ENCODE measurements at regions not wholly inside any gene's neighbourhood (a gene's known extent, or its start where the extent isn't known, plus 50 kb on each side); places are given as distances from the start of the nearest gene placed in this dataset.

- Histone ChIP-seq H2AK5ac (ENCODE audit: low read length, severe bottlenecking) (no peak overlapping the region), H3K27me3 (ENCODE audit: control insufficient read depth in 1 of 2, insufficient read depth in 1 of 2, low read length in 2 of 2) (no peaks in the 10 kb centered on the region), H2AFZ (ENCODE audit: low read depth, low read length) (no peak overlapping the region), H3K9me3 (ENCODE audit: control insufficient read depth, low read length) (no peaks in the 10 kb centered on the region), H3K4ac (ENCODE audit: low read depth in 1 of 2, low read length in 2 of 2) (no peak overlapping the region), H2BK120ac (ENCODE audit: low read depth, low read length) (no peak overlapping the region), H2BK5ac (ENCODE audit: low read depth, low read length, poor library complexity, severe bottlenecking) (no peak overlapping the region), H3K36me3 (ENCODE audit: control insufficient read depth in 1 of 2, insufficient read depth in 2 of 2, low read depth in 1 of 2, low read length in 2 of 2) (no peaks in the 10 kb centered on the region), H3K14ac (ENCODE audit: low read length in 2 of 2) (no peak overlapping the region), H3K23ac (ENCODE audit: low read length in 2 of 2) (no peak overlapping the region), H3K27ac (ENCODE audit: low read length, poor library complexity, severe bottlenecking) (no peak overlapping the region), H3K79me1 (replicated peaks; ENCODE audit: low read length, poor library complexity, severe bottlenecking) (no peaks in the 10 kb centered on the region), H2BK12ac (ENCODE audit: low read length in 2 of 2) (peak overlapping the region in 1 of 2 experiments; percentile 60), H4K8ac (ENCODE audit: low read length) (no peak overlapping the region), H4K91ac (ENCODE audit: low read length) (peak overlapping the region; percentile 50), H3K9ac (ENCODE audit: low read length) (no peak overlapping the region), H3K4me3 (ENCODE audit: insufficient read depth in 1 of 2, low read depth in 1 of 2, low read length in 2 of 2) (no peak overlapping the region), H2BK15ac (ENCODE audit: low read depth, poor library complexity, severe bottlenecking) (no peak overlapping the region), H3K4me2 (ENCODE audit: low read length, poor library complexity, severe bottlenecking) (no peak overlapping the region), H3K4me1 (ENCODE audit: control insufficient read depth, insufficient read depth, low read depth, low read length) (peaks cover 5% of the 10 kb centered on the region), H3K18ac (ENCODE audit: low read depth in 1 of 2, low read length in 2 of 2) (no peak overlapping the region)
- peak; percentile 15 for DNase-seq
- 76% methylated on average over 9 of the region's 9 CpGs for WGBS
Measured at GRCh38 chr2:47724221-47724981, 58.5 kb upstream of the MSH6 start.

- no peak overlapping the region for H3K14ac ChIP-seq (ENCODE audit: low read length in 2 of 2)
- no peak overlapping the region for H4K8ac ChIP-seq (ENCODE audit: low read length)
- no peak overlapping the region for H2BK120ac ChIP-seq (ENCODE audit: low read depth, low read length)
- H3K23ac ChIP-seq (ENCODE audit: low read length in 2 of 2) = no peak overlapping the region
- peak overlapping the region in 1 of 2 experiments; percentile 52 for H3K18ac ChIP-seq (ENCODE audit: low read depth in 1 of 2, low read length in 2 of 2)
- H3K36me3 ChIP-seq (ENCODE audit: control insufficient read depth in 1 of 2, insufficient read depth in 2 of 2, low read depth in 1 of 2, low read length in 2 of 2) = no peaks in the 10 kb centered on the region
- peak overlapping the region in 1 of 2 experiments; percentile 37 for H3K4ac ChIP-seq (ENCODE audit: low read depth in 1 of 2, low read length in 2 of 2)
- no peak overlapping the region for H3K4me2 ChIP-seq (ENCODE audit: low read length, poor library complexity, severe bottlenecking)
- WGBS = 95% methylated on average over 8 of the region's 8 CpGs
- H3K27ac ChIP-seq (ENCODE audit: low read length, poor library complexity, severe bottlenecking) = no peak overlapping the region
- H3K27me3 ChIP-seq (ENCODE audit: control insufficient read depth in 1 of 2, insufficient read depth in 1 of 2, low read length in 2 of 2) = no peaks in the 10 kb centered on the region
- H3K9me3 ChIP-seq (ENCODE audit: control insufficient read depth, low read length) = no peaks in the 10 kb centered on the region
- no peak overlapping the region for H3K4me3 ChIP-seq (ENCODE audit: insufficient read depth in 1 of 2, low read depth in 1 of 2, low read length in 2 of 2)
- no peak overlapping the region for H2AFZ ChIP-seq (ENCODE audit: low read depth, low read length)
- DNase-seq = no peak
- H2BK12ac ChIP-seq (ENCODE audit: low read length in 2 of 2) = peak overlapping the region; percentile 31 to 50
- H2BK5ac ChIP-seq (ENCODE audit: low read depth, low read length, poor library complexity, severe bottlenecking) = no peak overlapping the region
- no peak overlapping the region for H3K9ac ChIP-seq (ENCODE audit: low read length)
- no peaks in the 10 kb centered on the region for H3K79me1 ChIP-seq (replicated peaks; ENCODE audit: low read length, poor library complexity, severe bottlenecking)
- H2BK15ac ChIP-seq (ENCODE audit: low read depth, poor library complexity, severe bottlenecking) = no peak overlapping the region
- H2AK5ac ChIP-seq (ENCODE audit: low read length, severe bottlenecking) = no peak overlapping the region
- peaks cover 5% of the 10 kb centered on the region for H3K4me1 ChIP-seq (ENCODE audit: control insufficient read depth, insufficient read depth, low read depth, low read length)
- no peak overlapping the region for H4K91ac ChIP-seq (ENCODE audit: low read length)
Measured at GRCh38 chr2:47721296-47721695, 61.6 kb upstream of the MSH6 start.

DNA sequence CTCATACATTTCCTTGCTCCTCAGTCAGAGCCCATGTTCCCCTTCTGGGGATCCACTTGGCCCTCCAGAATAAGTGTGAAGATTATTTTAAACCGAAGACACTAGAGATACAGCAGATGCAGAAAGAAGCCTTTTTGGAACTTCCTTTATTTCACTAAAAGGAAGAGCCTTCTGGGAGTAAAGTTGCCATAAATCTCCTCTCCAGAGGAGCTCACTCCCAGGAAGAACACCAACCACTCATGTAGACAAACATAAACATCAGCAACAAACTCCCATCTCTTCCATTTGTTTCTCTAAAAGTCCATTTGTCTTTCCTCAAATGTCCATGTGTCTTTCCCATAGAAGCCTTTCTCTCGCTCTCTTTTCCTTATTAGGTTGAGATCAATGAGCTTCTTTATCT lies 62.4 kb upstream of the MSH6 start:
- Histone ChIP-seq H3K79me1 (replicated peaks; ENCODE audit: low read length, poor library complexity, severe bottlenecking) (no peaks in the 10 kb centered on the region), H3K4me3 (ENCODE audit: insufficient read depth in 1 of 2, low read depth in 1 of 2, low read length in 2 of 2) (no peak overlapping the region), H2BK5ac (ENCODE audit: low read depth, low read length, poor library complexity, severe bottlenecking) (no peak overlapping the region), H2BK120ac (ENCODE audit: low read depth, low read length) (no peak overlapping the region), H3K4ac (ENCODE audit: low read depth in 1 of 2, low read length in 2 of 2) (no peak overlapping the region), H2AFZ (ENCODE audit: low read depth, low read length) (no peak overlapping the region), H3K9me3 (ENCODE audit: control insufficient read depth, low read length) (no peaks in the 10 kb centered on the region), H3K36me3 (ENCODE audit: control insufficient read depth in 1 of 2, insufficient read depth in 2 of 2, low read depth in 1 of 2, low read length in 2 of 2) (no peaks in the 10 kb centered on the region), H3K9ac (ENCODE audit: low read length) (no peak overlapping the region), H4K8ac (ENCODE audit: low read length) (no peak overlapping the region), H3K18ac (ENCODE audit: low read depth in 1 of 2, low read length in 2 of 2) (no peak overlapping the region), H3K23ac (ENCODE audit: low read length in 2 of 2) (no peak overlapping the region), H3K27me3 (ENCODE audit: control insufficient read depth in 1 of 2, insufficient read depth in 1 of 2, low read length in 2 of 2) (no peaks in the 10 kb centered on the region), H3K4me1 (ENCODE audit: control insufficient read depth, insufficient read depth, low read depth, low read length) (peaks cover 5% of the 10 kb centered on the region), H2BK12ac (ENCODE audit: low read length in 2 of 2) (no peak overlapping the region), H2BK15ac (ENCODE audit: low read depth, poor library complexity, severe bottlenecking) (no peak overlapping the region), H3K14ac (ENCODE audit: low read length in 2 of 2) (no peak overlapping the region), H3K4me2 (ENCODE audit: low read length, poor library complexity, severe bottlenecking) (no peak overlapping the region), H2AK5ac (ENCODE audit: low read length, severe bottlenecking) (no peak overlapping the region), H3K27ac (ENCODE audit: low read length, poor library complexity, severe bottlenecking) (no peak overlapping the region), H4K91ac (ENCODE audit: low read length) (no peak overlapping the region)
- WGBS = 0% methylated on average over 2 of the region's 2 CpGs
- DNase-seq = peak; percentile 81

- no peak overlapping the region for H2BK15ac ChIP-seq (ENCODE audit: low read depth, poor library complexity, severe bottlenecking)
- no peak overlapping the region for H3K14ac ChIP-seq (ENCODE audit: low read length in 2 of 2)
- H3K27ac ChIP-seq (ENCODE audit: low read length, poor library complexity, severe bottlenecking) = no peak overlapping the region
- no peak overlapping the region for H3K4me3 ChIP-seq (ENCODE audit: insufficient read depth in 1 of 2, low read depth in 1 of 2, low read length in 2 of 2)
- no peaks in the 10 kb centered on the region for H3K9me3 ChIP-seq (ENCODE audit: control insufficient read depth, low read length)
- no peak overlapping the region for H2AK5ac ChIP-seq (ENCODE audit: low read length, severe bottlenecking)
- peak overlapping the region in 1 of 2 experiments; percentile 48 for H3K18ac ChIP-seq (ENCODE audit: low read depth in 1 of 2, low read length in 2 of 2)
- no peak overlapping the region for H2BK120ac ChIP-seq (ENCODE audit: low read depth, low read length)
- no peak overlapping the region for H4K8ac ChIP-seq (ENCODE audit: low read length)
- H3K36me3 ChIP-seq (ENCODE audit: control insufficient read depth in 1 of 2, insufficient read depth in 2 of 2, low read depth in 1 of 2, low read length in 2 of 2) = no peaks in the 10 kb centered on the region
- H4K91ac ChIP-seq (ENCODE audit: low read length) = no peak overlapping the region
- peaks cover 5% of the 10 kb centered on the region for H3K4me1 ChIP-seq (ENCODE audit: control insufficient read depth, insufficient read depth, low read depth, low read length)
- H3K27me3 ChIP-seq (ENCODE audit: control insufficient read depth in 1 of 2, insufficient read depth in 1 of 2, low read length in 2 of 2) = no peaks in the 10 kb centered on the region
- DNase-seq = peak; percentile 50
- 43% methylated on average over 3 of the region's 3 CpGs for WGBS
- no peak overlapping the region for H2AFZ ChIP-seq (ENCODE audit: low read depth, low read length)
- no peak overlapping the region for H3K4ac ChIP-seq (ENCODE audit: low read depth in 1 of 2, low read length in 2 of 2)
- H2BK5ac ChIP-seq (ENCODE audit: low read depth, low read length, poor library complexity, severe bottlenecking) = no peak overlapping the region
- no peaks in the 10 kb centered on the region for H3K79me1 ChIP-seq (replicated peaks; ENCODE audit: low read length, poor library complexity, severe bottlenecking)
- no peak overlapping the region for H3K9ac ChIP-seq (ENCODE audit: low read length)
- H3K23ac ChIP-seq (ENCODE audit: low read length in 2 of 2) = no peak overlapping the region
- no peak overlapping the region for H2BK12ac ChIP-seq (ENCODE audit: low read length in 2 of 2)
- H3K4me2 ChIP-seq (ENCODE audit: low read length, poor library complexity, severe bottlenecking) = no peak overlapping the region
Measured at GRCh38 chr2:47720036-47720435, 62.9 kb upstream of the MSH6 start.
